Upper lobe of left lung (tissue), 6 donors: ENCODE measurements at regions not wholly inside any gene's neighbourhood (a gene's known extent, or its start where the extent isn't known, plus 50 kb on each side); places are given as distances from the start of the nearest gene placed in this dataset.
"Not testable (repeated sequence)": the region's sequence is repeated elsewhere in the genome, so short reads cannot be mapped to it uniquely, and the experiment has no call there.

ENCODE experiments used
- ATAC-seq, 2 donors: fragments of 200-7000 bp; cut with Tn5 transposase; one replicate each; pipeline ENCODE4 v1.9.1; 2022; ENCODE audit warnings: mild to moderate bottlenecking in 2 of 2, moderate library complexity in 2 of 2; ENCODE audit not compliant: low FRiP score in 2 of 2
- DNase-seq, 2 donors: peaks; one replicate each; pipeline ENCODE4 v3.0.0-alpha.2; 2019 to 2020
- H3K27ac ChIP-seq, 4 donors: fragments of 200-600 bp; sonication (generic); one replicate each; pipeline ENCODE4 v1.5.1; 2016 to 2019
- H3K27me3 ChIP-seq, 4 donors: fragments of 200-600 bp; sonication (generic); one replicate each; pipeline ENCODE4 v1.5.1; 2017 to 2019
- H3K36me3 ChIP-seq, 4 donors: fragments of 200-600 bp; sonication (generic); one replicate each; pipeline ENCODE4 v1.5.1; 2016 to 2019
- H3K4me1 ChIP-seq, 4 donors: fragments of 200-600 bp; sonication (generic); one replicate each; pipeline ENCODE4 v1.5.1; 2018 to 2019
- H3K4me3 ChIP-seq, 4 donors: fragments of 200-600 bp; sonication (generic); one replicate each; pipeline ENCODE4 v1.5.1; 2017 to 2019; ENCODE audit warnings: mild to moderate bottlenecking in 2 of 4, moderate library complexity in 1 of 4
- H3K9me3 ChIP-seq, 4 donors: fragments of 200-600 bp; sonication (generic); one replicate each; pipeline ENCODE4 v1.5.1; 2018 to 2019
- EP300 ChIP-seq, 4 donors: sonication (generic); formaldehyde crosslinking; IDR thresholded peaks; one replicate each; pipeline ENCODE4 v1.5.1; 2017; ENCODE audit warnings: antibody characterized with exemption in 4 of 4, control low read depth in 2 of 4
- POLR2A ChIP-seq, 4 donors: fragments of 450-650 bp; IDR thresholded peaks; one replicate each; pipeline ENCODE4 v1.5.1; 2016 to 2017; ENCODE audit warnings: antibody characterized with exemption in 4 of 4, mild to moderate bottlenecking in 2 of 4
- POLR2AphosphoS5 ChIP-seq, 2 donors: sonication (generic); formaldehyde crosslinking; IDR thresholded peaks; one replicate each; pipeline ENCODE4 v1.5.1; 2017; ENCODE audit warnings: antibody characterized with exemption in 2 of 2
- WGBS, 2 donors: methylation state at CpG; one replicate each; pipeline ENCODE4 v1.1.5; 2017 to 2018; 5-methylcytosine and 5-hydroxymethylcytosine counted together
- TF ChIP-seq, protein P1 (sequence below), 6 experiments: fragments of 450-650 bp in 4 of 6; fragments of 200-600 bp in 2 of 6; sonication (generic) in 2 of 6; IDR thresholded peaks; one replicate each; pipeline ENCODE4 v1.5.1; 2016 to 2019; ENCODE audit warnings: antibody characterized with exemption in 6 of 6
- donor health status: DM: no; HTN: no; CAD: no; lungs with moderate emphysema.
- donor health status: DM: no; HTN: yes; CAD: no; lungs with severe emphysema.

DNA sequence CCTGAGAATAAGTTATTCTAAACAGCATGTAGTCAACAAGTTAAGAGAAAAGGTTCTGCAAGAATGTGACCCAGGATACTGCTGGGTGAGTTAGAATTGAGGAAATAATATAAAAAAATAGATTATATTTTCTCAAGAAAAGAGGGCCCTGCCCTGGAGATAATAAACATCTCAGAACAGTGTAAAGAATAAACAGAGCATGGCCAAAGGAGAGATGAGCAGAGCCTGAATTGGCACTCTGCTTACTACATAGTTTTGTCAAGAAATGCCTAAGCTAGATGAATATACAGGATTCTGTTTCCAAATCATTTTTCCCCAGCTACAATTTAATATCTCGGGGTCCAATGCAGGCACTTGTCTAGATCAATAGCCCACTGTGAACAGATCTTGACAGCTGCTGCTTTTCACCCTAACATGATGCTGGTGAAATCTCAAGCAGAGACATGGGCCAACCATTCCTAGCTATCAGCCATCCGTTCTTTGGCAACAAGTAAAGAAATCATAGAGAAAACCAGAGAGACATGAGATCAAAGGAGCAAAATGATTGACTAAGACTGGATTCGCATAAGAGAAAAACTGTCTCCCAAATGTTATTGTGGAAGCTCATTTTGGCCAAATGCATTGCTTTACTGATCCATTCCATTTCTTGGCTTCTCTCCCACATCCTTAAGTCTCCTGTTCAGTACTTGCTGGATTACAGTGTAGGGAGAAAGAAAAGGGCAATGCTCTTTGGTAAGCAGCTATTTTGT is 173.2 kb downstream of the PRELID2 start:
- no peaks in the 10 kb centered on the region for H3K4me1 ChIP-seq
- WGBS, 2 donors, result 76 to 81% methylated on average over 3 of the region's 3 CpGs
- H3K36me3 ChIP-seq, result no peaks in the 10 kb centered on the region
- no peaks in the 10 kb centered on the region for H3K9me3 ChIP-seq
- no peak overlapping the region for H3K4me3 ChIP-seq
- TF ChIP-seq, protein P1, sequence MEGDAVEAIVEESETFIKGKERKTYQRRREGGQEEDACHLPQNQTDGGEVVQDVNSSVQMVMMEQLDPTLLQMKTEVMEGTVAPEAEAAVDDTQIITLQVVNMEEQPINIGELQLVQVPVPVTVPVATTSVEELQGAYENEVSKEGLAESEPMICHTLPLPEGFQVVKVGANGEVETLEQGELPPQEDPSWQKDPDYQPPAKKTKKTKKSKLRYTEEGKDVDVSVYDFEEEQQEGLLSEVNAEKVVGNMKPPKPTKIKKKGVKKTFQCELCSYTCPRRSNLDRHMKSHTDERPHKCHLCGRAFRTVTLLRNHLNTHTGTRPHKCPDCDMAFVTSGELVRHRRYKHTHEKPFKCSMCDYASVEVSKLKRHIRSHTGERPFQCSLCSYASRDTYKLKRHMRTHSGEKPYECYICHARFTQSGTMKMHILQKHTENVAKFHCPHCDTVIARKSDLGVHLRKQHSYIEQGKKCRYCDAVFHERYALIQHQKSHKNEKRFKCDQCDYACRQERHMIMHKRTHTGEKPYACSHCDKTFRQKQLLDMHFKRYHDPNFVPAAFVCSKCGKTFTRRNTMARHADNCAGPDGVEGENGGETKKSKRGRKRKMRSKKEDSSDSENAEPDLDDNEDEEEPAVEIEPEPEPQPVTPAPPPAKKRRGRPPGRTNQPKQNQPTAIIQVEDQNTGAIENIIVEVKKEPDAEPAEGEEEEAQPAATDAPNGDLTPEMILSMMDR (IDR thresholded peaks at IDR 0.05), result no peak
- no peak for TF ChIP-seq POLR2AphosphoS5 (IDR thresholded peaks at IDR 0.05)
- TF ChIP-seq EP300 (IDR thresholded peaks at IDR 0.05), result no peak
- no peak for TF ChIP-seq POLR2A (IDR thresholded peaks at IDR 0.05)
- DNase-seq, result no peak
- H3K27ac ChIP-seq, result no peak overlapping the region
- ATAC-seq, result no peak
- H3K27me3 ChIP-seq, result no peaks in the 10 kb centered on the region

DNA sequence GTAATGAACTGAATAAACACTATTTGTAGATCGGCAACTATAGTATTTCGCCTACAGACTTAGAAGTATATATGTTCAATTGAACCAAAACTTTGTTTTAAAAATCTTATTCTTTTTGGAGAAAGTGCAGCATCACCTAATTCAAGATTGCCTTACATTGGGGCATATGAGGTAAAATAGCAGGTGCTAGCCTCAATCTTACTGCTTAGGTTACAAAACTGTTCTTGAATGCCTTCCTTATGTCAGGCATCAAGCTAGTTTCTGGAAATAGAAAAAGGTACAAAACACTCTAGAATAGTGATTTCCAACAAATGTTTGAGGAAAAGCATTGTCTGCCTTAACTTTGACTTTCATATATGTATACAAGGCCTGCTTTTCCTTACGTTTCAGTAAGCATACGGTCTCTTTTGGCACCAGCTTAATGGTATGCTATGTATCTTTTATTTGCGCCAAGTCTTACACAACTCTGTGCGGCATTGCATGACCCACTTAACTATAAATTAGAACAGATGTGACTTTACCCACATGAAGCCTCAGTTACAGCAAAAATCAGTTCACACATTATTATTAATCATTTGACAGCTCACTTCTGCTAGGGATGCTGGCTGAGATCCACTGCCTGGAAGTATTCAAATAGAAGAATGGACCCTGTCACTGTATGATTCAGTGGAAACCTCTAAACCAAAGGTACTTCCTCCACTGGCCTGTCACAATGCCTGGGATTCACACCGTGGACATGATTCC is 174.1 kb downstream of the PRELID2 start:
- H3K9me3 ChIP-seq, result no peaks in the 10 kb centered on the region
- no peaks in the 10 kb centered on the region for H3K4me1 ChIP-seq
- H3K27ac ChIP-seq, result no peak overlapping the region
- no peak overlapping the region for H3K4me3 ChIP-seq
- WGBS, 2 donors, result 75 to 84% methylated on average over 7 of the region's 7 CpGs
- no peaks in the 10 kb centered on the region for H3K27me3 ChIP-seq
- DNase-seq, result no peak
- no peak for ATAC-seq
- TF ChIP-seq, protein P1 (IDR thresholded peaks at IDR 0.05), result no peak
- TF ChIP-seq POLR2A (IDR thresholded peaks at IDR 0.05) (no peak), EP300 (IDR thresholded peaks at IDR 0.05) (no peak), POLR2AphosphoS5 (IDR thresholded peaks at IDR 0.05) (no peak)
- no peaks in the 10 kb centered on the region for H3K36me3 ChIP-seq

DNA sequence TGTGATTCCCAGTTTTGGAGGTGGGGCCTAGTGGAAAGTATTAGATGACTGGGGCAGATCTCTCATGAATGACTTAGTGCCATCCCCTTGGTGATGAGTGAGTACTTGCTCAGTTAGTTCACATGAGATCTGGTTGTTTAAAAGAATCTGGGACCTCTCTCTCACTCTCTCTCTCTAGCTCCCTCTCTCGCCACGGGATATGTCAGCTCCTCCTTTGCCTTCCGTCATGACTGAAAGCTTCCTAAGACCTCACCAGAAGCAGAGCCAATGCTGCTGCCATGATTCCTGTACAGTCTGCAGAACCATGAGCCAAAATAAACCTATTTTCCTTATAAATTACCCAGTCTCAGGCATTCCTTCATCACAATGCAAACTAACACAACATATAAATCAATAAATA is 176.7 kb downstream of the PRELID2 start:
- 87% methylated on average over 3 of the region's 3 CpGs for WGBS, 2 donors
- Histone ChIP-seq H3K27me3 (no peaks in the 10 kb centered on the region), H3K36me3 (no peaks in the 10 kb centered on the region), H3K4me1 (no peaks in the 10 kb centered on the region), H3K9me3 (peaks cover 0 to 6% (median 0%) of the 10 kb centered on the region in 4 donors), H3K4me3 (no peak overlapping the region), H3K27ac (no peak overlapping the region)
- ATAC-seq, result no peak
- DNase-seq, result no peak
- TF ChIP-seq, protein P1 (IDR thresholded peaks at IDR 0.05), result no peak
- TF ChIP-seq POLR2AphosphoS5 (IDR thresholded peaks at IDR 0.05) (no peak), POLR2A (IDR thresholded peaks at IDR 0.05) (no peak), EP300 (IDR thresholded peaks at IDR 0.05) (no peak)

DNA sequence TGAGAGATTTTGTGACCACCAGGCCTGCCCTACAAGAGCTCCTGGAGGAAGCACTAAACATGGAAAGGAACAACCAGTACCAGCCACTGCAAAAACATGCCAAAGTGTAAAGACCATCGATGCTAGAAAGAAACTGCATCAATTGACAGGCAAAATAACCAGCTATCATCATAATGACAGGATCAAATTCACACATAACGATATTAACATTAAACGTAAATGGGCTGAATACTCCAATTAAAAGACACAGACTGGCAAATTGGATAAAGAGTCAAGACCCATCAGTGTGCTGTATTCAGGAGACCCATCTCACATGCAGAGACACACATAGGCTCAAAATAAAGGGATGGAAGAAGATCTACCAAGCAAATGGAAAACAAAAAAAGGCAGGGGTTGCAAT is 182.4 kb downstream of the PRELID2 start:
- not testable (repeated sequence) for ATAC-seq

DNA sequence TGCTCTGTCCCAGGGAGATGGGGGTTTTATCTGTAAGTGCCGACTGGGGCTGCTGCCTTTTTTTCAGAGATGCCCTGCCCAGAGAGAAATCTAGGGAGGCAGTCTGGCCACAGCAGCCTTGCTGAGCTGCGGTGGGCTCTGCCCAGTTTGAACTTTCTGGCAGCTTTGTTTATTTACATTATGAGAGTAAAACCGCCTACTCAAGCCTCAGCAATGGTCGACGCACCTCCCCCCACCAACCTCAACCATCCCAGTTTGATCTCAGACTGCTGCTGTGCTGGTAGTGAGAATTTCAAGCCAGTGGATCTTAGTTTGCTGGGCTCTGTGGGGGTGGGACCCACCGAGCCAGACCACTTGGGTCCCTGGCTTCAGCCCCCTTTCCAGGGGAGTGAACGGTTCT is 188.0 kb downstream of the PRELID2 start:
- not testable (repeated sequence) for DNase-seq

More for the DNA sequence above, 182.4 kb downstream of the PRELID2 start:
- H3K4me3 ChIP-seq, H3K27ac ChIP-seq, DNase-seq, H3K27me3 ChIP-seq, H3K36me3 ChIP-seq, H3K4me1 ChIP-seq, H3K9me3 ChIP-seq: not testable (repeated sequence)
- WGBS, 2 donors, result 93 to 96% methylated on average over 3 of the region's 3 CpGs

DNA sequence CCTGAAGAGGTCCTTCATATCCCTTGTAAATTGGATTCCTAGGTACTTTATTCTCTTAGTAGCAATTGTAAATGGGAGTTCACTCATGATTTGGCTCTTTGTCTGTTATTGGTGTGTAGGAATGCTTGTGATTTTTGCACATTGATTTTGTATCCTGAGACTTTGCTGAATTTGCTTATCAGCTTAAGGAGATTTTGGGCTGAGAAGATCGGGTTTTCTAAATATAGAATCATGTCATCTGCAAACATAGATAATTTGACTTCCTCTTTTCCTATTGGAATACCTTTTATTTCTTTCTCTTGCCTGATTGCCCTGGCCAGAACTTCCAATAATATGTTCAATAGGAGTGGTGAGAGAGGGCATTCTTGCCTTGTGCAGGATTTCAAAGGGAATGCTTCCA is 191.9 kb downstream of the PRELID2 start:
- ATAC-seq, H3K4me1 ChIP-seq, H3K4me3 ChIP-seq, H3K36me3 ChIP-seq, H3K9me3 ChIP-seq, H3K27ac ChIP-seq, DNase-seq, H3K27me3 ChIP-seq: not testable (repeated sequence)
- 59 to 64% methylated on average over 1 of the region's 1 CpG for WGBS, 2 donors

More for the DNA sequence above, 188.0 kb downstream of the PRELID2 start:
- H3K27me3 ChIP-seq, H3K36me3 ChIP-seq, ATAC-seq, H3K4me3 ChIP-seq, H3K9me3 ChIP-seq, H3K27ac ChIP-seq, H3K4me1 ChIP-seq: not testable (repeated sequence)
- 57 to 58% methylated on average over 7 of the region's 7 CpGs for WGBS, 2 donors
